ENCODE measurements at regions not wholly inside any gene's neighbourhood (a gene's known extent, or its start where the extent isn't known, plus 50 kb on each side); places are given as distances from the start of the nearest gene placed in this dataset.
"Not testable (repeated sequence)": the region's sequence is repeated elsewhere in the genome, so short reads cannot be mapped to it uniquely, and the experiment has no call there.

- no peak for DNase-seq (ENCODE audit: low read depth)
Measured at GRCh38 chr2:66317268-66317890, 117.5 kb upstream of the MEIS1 start.

GRCh38 chr2:66306483-66306882, 128.4 kb upstream of the MEIS1 start:
- DNase-seq (ENCODE audit: low read depth): no peak

GRCh38 chr2:66305718-66306117, 129.2 kb upstream of the MEIS1 start:
- DNase-seq (ENCODE audit: low read depth): peak; percentile 62

DNA sequence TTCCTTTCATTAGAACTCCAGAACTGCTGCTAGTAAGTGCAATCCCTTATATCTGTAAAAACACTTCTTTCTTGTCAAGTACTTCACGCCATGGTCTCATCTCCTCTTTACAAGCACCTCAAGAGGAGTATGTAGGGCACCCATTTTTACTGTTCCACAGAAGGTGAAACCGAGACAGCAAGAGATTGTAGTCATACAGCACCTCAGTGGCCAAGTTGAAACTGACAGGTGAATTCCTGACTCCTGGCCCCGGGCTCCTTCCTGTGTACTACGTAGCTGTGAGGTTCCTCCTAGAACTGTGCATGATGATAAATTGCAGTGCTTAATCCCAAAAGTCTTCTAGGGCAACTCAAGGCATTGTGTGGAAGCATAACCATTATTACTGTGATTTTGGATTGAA, 131.5 kb upstream of the MEIS1 start:
- DNase-seq (ENCODE audit: low read depth): no peak

- no peak for DNase-seq (ENCODE audit: low read depth)
Measured at GRCh38 chr2:66301767-66302140, 133.2 kb upstream of the MEIS1 start.

- DNase-seq (ENCODE audit: low read depth): no peak
Measured at GRCh38 chr2:66301022-66301766, 133.7 kb upstream of the MEIS1 start.

DNA sequence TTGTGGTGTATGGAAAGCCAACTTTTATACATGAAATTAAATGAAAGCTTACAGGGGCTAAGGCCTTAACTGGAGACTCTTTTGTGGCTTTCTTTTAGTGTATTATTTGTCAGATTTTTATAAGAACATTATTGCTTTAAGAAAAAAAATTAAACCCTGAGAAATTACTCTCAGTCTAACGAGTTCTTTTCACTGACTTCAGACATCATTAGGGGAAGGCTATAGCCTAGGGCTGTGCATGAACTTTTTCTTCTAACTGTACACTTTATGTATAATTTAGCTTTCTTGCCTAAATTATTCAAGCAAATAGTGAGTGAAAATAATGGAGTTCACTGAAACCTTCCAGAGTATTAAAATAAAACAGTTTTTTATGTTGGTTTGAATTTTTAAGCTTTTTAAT, 151.1 kb upstream of the MEIS1 start:
- DNase-seq (ENCODE audit: low read depth): no peak

- no peak for DNase-seq (ENCODE audit: low read depth)
Measured at GRCh38 chr2:66281980-66282379, 152.9 kb upstream of the MEIS1 start.

GRCh38 chr2:66279024-66279423, 155.9 kb upstream of the MEIS1 start:
- no peak for DNase-seq (ENCODE audit: low read depth)

DNA sequence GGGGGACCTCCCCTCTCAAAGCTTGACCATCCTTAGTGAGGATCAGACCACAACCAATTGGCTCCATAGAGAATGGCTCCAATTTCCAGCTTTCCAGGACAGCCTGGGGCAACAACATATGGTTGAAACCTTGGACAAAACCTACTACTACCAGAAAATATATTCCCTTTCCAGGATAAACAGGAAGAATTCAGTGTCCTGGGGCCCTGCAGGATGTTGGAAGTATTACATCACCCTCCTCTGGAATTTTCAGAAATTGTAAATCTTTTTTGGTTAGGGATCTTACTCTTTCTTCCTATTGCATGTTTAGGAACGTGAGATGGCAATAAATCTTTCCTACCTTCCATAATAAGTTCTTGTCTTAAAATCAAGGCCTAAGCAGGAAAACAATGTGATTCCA, 158.9 kb upstream of the MEIS1 start:
- no peak for DNase-seq (ENCODE audit: low read depth)

DNA sequence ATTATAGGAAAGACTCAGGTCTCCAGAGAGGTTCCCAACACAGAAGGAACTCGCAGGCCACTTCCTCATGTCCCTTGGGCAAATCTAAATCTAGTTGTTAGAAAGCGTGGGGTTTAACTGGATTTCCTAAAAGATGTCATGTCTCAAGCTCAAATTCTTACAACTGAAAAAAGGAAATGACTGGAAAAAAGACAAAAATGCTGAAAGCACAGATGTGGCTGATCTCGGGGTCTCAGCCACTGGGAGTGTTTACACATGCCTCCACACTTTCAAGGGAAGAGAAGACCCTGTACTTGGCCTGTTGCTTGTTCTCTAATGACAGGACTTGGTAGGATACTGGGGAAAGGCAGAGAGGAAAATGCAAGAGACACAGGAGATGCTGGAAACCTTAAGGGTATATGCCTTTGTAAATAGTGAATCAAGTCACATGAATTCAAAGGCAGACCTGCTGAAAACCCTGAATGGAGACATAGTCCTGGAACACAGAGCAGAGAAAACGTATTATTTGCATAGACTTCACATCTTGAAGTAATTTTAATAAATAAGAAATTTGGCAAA, 160.9 kb upstream of the MEIS1 start:
- DNase-seq (ENCODE audit: low read depth): no peak

DNA sequence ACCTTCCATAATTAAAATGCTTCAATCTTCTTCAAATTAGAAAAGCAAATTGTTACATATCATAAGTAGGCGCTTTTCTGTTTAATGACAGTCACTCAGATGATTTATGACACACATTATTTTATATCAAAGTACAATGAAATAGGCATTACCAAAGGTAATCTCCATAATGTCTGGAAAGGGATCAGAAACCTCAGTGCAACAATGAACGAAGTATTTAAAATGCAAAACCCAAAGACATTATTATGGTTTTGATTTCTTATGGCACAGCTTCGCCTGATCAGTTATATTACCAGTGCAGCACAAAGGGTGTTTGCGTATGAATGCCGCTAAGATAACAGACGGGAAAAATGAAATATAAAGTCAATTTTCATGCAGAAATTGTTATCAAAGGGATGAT, 162.2 kb upstream of the MEIS1 start:
- no peak for DNase-seq (ENCODE audit: low read depth)

DNA sequence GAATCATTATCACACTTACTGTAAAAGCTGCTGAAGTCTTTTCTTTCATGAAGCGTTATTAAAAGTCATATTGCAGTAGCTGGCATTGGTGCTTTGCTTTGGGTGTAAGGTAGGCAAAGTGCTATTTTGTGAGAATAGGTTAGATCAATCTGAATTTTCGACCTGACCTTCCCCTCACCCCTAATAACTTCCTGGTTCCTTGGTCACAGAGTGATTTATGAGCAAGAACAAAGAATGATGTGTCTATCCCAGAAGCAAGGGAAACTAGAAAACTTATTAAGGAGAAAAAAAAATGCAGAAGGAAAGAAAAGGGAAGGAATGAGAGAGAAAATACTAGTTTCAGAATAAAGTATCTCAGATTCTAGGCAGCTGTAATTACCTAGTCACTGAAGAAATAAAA, 163.1 kb upstream of the MEIS1 start:
- no peak for DNase-seq (ENCODE audit: low read depth)

GRCh38 chr2:66270247-66270646, 164.7 kb upstream of the MEIS1 start:
- no peak for DNase-seq (ENCODE audit: low read depth)

DNA sequence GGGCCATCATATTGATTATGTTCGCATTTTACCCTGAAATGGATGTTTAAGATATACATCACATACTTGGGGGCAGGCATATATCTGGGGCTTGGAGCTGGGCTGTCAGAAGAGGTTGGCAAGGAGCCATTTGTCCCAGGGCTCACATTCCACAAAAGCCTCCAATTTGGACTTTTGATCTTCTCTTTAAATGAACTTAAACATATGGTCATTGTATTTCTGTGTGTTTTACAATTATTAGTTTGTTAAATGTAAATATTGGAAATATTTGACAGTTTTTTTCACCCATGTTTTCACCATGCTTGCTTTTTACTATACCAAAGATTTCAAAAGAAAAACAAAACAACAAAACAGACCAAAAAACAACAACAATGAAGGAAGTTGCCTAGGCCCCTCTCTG, 165.8 kb upstream of the MEIS1 start:
- DNase-seq (ENCODE audit: low read depth): no peak

DNA sequence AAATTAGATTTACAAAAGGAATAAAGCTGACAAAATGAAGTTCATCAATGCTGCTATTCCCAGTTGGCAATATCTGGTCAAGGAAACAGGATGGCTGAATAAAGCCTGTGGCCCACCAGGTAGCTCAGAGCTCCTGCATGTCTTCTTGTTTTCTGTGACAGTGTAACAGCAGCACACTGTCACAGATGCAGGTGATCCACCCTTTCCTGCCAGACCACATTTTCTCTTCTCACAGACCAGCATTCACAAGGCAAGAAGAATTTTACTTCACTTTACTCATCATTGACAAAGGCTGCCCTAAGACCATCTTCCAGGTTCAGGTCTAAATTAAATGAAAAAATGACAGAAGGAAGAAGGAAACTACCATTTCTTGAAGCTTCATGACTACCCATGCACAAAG, 166.2 kb upstream of the MEIS1 start:
- DNase-seq (ENCODE audit: low read depth): no peak

- no peak for DNase-seq (ENCODE audit: low read depth)
Measured at GRCh38 chr2:66264354-66264753, 170.6 kb upstream of the MEIS1 start.

GRCh38 chr2:66255867-66256266, 179.1 kb upstream of the MEIS1 start:
- DNase-seq (ENCODE audit: low read depth): no peak

DNA sequence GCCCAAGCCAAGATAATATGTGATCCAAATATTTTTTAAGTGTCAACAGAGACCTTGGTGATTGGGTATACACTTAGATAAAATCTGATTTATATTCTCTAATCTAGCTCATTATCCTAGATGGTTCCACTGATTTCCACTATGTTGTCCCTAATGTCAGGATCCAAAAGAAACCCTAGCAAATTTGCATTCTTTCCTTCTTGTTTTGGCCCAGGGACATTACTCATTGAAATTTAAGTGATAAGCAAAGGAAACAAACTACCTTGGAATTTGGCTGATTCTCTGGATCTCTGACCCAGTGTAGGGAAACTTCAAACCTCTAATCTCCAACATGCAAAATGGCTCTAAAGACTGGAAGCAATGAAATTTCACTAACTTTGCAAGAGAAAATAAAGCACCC, 179.8 kb upstream of the MEIS1 start:
- no peak for DNase-seq (ENCODE audit: low read depth)

- no peak for DNase-seq (ENCODE audit: low read depth)
Measured at GRCh38 chr2:66253066-66253465, 181.9 kb upstream of the MEIS1 start.

GRCh38 chr2:66252109-66252508, 182.8 kb upstream of the MEIS1 start:
- DNase-seq (ENCODE audit: low read depth): no peak

DNA sequence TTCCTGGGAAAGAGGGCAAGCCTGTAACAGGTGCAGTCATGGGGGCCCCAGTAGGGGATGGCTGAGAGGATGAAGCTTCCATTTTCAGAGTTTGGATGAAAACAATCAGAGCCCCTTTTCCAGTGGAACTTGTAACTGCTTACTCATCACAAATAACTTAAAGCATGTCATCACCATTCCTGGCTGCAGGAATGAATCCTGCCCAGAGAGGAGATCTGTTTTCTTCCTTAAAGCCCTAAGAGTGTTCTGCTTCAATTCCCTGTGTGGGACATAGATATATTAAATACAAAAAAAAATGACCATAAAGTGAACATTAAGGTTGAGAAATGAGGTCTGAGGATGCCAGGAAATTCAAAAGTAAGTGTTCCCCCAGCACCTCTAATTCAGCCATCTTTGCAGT, 183.4 kb upstream of the MEIS1 start:
- no peak for DNase-seq (ENCODE audit: low read depth)

DNA sequence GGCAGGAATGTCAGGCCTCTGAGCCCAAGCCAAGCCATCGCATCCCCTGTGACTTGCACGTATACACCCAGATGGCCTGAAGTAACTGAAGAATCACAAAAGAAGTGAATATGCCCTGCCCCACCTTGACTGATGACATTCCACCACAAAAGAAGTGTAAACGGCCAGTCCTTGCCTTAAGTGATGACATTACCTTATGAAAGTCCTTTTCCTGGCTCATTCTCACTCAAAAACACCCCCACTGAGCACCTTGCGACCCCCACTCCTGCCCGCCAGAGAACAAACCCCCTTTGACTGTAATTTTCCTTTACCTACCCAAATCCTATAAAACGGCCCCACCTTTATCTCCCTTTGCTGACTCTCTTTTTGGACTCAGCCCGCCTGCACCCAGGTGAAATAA, 185.8 kb upstream of the MEIS1 start:
- not testable (repeated sequence) for DNase-seq (ENCODE audit: low read depth)

- DNase-seq (ENCODE audit: low read depth): not testable (repeated sequence)
Measured at GRCh38 chr2:66243809-66244208, 191.1 kb upstream of the MEIS1 start.

All from RPMI7951 (cell line).